SIG-M5 (cell line): ENCODE measurements at regions not wholly inside any gene's neighbourhood (a gene's known extent, or its start where the extent isn't known, plus 50 kb on each side); places are given as distances from the start of the nearest gene placed in this dataset.

Source experiments
- DNase-seq: peaks from one replicate; lab custom pipeline; 2025; lab: John Stamatoyannopoulos, UW

DNA sequence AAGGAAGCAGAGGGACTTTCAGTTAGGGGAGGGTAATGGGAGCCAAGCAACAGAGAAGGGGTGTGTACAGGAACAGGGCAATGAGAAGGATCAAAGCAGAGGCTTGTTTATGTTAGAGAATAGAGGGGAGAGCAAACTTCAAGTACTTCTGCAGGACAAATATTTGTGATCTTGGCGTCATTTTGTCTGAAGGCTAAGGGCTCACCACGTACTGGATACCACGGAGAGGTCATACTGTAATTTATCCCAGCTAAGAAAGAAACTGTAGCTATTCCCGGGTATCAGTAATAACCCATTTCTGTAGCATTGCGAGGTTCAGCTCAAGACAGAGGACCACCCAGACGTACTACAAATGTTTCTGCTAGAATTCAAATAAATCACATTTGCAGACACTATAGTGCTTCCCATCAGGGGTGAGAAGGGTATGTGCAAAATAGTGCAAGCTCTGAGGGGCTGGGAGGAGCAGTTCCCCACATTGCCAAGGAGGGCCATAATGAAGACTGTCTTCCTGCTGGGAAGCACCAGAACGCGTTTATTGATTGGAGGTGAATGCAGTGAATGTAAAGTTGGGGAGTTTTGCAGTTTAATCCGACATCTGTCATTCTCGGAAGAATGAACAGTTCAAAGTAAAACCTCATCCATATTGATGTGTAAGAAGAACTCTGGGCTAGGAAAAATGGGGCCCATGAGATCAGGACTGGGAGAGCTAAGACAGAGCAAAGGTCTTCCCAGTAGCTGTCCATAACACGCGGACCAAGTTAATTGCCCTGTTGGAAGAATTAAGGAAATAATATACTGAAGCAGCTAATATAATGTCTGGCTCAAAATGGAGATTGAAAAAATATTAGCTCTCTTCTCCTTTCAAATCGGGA lies 136.9 kb downstream of the RWDD3 start:
- DNase-seq, result no peak

DNA sequence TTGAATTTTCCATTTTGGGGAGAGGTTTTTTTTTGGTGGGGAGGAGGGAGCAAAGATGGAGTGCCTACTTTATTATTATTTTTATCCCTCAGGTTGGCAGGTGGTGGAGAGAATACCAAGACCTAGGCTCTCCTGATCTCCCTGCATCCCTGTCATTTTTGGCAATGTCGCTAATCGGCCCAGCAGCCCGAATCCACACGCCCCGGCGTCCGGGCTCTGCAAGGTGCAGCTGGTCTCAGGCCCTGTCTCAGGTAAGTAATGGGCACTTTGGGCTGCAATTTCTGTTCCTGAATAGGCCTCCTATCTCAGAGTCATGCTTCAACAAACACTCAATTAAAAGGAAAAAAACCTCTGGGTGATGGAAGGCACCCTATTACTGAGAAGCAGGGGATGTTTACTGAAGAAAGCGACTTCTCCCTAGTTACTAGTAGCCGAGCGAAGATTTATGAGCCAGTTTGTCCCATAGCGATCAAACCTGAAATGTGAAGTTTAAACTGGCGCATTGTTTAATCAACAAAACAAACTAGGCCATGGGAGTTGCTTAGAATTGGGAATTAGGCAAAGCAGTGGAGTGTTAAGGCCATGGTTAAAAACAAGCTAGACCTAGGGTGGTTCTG lies 137.8 kb downstream of the RWDD3 start:
- no peak for DNase-seq

GRCh38 chr1:95375174-95375573 lies 141.2 kb downstream of the RWDD3 start:
- no peak for DNase-seq

GRCh38 chr1:95380909-95381308 lies 146.9 kb downstream of the RWDD3 start:
- DNase-seq, result no peak

- no peak for DNase-seq
Observed at GRCh38 chr1:95382000-95382786, 148.2 kb downstream of the RWDD3 start.

DNA sequence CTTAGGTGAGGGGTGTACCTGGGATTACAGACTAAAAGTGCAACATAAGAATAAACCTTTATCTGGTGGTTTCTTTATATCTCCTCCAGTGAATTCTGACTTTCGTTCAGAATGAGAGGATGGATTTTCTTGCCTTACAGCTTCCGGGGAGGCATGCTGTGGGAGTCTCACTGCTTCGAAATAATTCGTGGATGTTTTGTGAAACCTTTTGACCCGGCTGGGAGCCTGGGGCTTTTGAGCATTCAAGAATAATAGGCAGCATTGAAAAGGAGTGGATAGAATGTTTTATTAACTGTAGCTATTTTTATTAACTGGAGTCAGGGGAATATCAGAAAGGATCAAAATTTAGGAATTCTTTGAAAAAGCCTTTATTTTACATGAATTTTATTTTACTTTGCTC lies 149.1 kb downstream of the RWDD3 start:
- no peak for DNase-seq

DNA sequence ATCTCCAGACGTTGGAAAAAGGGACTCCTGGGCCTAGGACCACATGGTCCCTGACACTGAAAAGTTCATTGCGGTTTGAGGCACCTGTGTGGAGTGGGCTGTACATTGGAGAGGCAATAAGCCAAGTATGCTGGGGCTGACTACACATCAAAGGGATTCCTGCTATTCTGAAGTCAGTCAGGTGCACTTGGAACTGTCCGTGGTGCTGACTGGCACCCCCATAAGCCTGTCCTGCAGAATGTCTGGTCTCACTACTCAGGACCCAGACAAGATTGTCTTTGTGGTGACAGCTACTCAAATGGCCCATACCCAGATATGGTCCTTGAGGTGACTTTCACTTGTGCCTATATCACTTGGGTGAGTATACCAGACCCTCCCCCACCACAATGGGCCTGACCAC lies 150.6 kb downstream of the RWDD3 start:
- no peak for DNase-seq

DNA sequence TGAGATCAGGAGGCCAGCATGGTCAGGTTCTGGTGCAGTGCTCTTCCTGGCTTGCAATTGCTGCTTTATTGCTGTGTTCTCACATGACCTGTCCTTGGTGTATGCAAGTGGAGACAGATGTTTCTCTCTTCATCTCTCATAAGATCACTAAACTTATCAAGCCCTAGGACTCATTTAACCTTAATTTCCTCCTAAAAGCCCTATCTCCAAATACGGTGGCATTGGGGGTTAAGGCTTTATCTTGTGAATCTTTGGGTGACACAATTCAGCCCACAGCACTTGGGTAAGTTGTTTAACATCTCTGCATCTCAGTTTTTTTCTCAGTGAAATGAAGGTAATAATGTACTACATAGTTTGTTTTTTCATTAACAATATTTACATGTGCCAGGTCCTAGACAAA lies 152.4 kb downstream of the RWDD3 start:
- DNase-seq, result no peak

- DNase-seq, result no peak
Observed at GRCh38 chr1:95386915-95387314, 152.9 kb downstream of the RWDD3 start.

- no peak for DNase-seq
Observed at GRCh38 chr1:95388031-95388430, 154.0 kb downstream of the RWDD3 start.

DNA sequence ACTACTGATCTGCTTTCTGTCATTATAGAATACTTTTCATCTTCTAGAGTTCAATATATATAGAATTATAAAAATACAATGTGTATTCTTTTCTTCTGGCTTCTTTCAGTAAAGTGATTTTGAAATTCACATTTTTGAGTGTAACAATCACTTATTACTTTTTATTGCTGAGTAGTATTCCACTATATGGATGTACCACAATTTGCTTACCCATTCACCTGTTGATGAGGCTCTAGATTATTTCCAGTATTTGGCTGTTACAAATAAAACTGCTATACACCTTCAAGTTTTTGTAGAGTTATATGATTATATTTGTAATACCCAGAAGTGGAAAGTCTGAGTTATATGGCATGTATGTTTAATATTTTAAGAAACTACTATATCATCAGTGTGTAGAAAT lies 159.4 kb downstream of the RWDD3 start:
- DNase-seq, result no peak

GRCh38 chr1:95396557-95396956 lies 162.5 kb downstream of the RWDD3 start:
- no peak for DNase-seq

GRCh38 chr1:95402780-95403179 lies 168.8 kb downstream of the RWDD3 start:
- no peak for DNase-seq

- DNase-seq, result no peak
Observed at GRCh38 chr1:95406279-95406678, 172.3 kb downstream of the RWDD3 start.

DNA sequence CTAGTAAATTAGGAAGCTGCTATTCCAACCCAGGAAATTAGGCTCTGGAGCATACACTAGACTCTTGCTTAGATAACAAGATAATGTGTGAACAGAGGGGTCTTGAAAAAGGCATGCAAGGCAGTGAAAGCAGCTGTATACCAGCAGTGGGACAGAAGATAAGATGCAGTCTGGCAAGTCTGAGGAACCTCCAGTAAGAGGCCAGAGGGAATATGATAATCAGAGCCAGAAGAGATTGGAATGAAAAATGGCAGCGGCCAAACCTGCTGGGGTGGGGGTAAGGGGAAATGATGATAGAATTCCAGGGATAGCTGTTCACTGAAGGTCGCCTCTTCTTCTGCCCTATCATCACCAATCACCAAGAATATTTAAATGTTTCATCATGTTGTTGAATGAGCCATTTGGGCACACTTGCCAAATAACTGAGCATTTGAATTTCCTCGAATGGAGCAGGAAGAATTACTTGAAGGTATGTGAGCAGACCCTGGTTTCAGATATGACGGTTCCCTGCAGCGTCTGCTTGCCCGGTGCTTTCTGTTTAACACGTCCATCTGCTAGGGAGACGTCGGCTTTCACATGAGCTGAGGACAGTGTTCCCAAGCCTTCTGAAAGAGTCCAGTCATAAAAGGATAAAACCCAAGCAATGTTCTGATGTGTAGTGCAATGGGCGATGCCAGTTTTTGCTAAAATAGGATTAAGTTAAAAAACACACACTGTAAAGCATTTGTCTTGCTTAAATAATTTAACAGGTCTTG lies 173.3 kb downstream of the RWDD3 start:
- DNase-seq, result no peak

GRCh38 chr1:95407886-95408291 lies 173.9 kb downstream of the RWDD3 start:
- no peak for DNase-seq

DNA sequence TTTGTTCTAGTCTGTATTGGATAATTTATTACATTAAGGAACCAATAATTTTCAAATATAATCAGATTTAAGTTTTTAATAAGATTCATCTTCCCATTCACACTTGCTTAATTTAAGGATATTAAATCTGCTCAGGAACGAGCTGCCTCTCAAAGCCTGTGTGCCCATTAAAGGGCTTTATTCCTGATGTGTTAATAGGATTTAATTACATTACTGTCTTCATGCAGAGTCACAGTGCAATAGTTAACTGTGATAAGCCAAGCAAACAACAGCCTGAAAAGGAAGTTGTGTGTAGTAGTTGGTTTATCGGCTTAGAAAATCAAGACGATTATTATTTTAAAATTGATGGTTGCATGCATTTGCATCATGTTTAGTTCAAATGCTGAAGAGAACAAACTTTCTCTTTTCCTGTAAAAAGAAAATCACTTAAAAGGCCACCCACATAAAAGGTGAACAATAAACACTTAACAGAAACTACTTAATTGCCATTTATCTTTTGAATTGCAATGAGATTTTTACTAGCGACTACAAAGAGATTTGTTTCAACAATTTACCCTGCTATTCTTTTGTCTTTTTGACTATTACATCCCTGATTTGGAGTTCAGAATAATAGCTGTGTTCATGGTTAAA lies 174.6 kb downstream of the RWDD3 start:
- DNase-seq, result no peak

DNA sequence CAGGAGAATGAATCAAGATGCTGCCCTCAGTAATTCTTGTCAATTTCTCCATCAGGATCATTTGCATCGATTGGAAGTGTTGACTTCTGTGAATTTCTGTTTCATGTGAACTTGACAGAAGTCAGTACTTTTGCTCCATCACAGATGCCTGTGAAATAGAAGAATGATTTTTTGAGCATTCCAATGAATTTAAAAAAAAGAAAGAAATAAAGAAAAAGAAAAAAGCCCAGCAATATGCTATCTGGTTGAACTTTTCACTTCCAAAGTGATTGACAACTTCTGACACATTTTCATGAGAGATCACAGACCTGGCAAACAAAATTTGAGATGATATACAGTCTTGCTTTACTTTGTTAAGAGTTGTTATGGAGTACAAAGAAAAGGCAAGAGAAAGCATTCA lies 175.3 kb downstream of the RWDD3 start:
- DNase-seq, result no peak

DNA sequence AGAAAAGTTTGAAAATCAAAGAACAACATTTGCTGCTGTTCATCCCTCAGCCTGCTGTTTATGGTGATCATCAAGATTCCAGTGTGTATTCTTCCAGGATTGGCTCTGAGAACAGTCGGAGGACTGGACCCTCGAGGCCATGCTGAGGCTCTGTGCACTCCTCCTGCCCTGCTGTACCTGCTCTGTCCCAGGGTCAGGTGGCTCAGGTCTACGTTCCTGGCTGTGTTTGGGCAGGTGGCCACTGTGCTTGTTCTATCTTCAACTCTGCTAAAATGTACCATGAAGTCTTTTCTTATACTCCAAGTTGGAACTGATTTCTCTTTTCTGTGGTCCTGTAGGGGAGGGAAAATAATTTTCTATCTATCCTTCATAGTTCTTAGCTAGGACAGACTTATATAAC lies 175.9 kb downstream of the RWDD3 start:
- DNase-seq, result no peak

DNA sequence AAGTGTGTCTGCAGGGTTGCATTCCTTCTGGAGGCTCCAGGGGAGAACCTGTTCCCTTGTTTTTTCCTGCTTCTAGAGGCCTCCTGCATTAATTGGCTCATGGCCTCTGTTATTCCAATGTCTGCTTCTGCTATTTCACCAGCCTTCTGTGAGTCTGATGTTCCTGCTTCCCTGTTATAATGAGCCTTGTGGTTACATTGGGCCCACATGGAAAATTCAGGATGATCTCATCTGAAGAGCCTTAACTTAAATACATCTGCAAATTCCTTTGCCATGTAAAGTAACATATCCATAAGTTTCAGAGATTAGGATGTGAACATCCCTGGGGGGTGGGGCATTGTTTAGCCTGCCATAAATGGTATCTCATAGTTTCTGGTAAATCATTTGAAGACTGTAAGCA lies 181.1 kb downstream of the RWDD3 start:
- DNase-seq, result no peak

DNA sequence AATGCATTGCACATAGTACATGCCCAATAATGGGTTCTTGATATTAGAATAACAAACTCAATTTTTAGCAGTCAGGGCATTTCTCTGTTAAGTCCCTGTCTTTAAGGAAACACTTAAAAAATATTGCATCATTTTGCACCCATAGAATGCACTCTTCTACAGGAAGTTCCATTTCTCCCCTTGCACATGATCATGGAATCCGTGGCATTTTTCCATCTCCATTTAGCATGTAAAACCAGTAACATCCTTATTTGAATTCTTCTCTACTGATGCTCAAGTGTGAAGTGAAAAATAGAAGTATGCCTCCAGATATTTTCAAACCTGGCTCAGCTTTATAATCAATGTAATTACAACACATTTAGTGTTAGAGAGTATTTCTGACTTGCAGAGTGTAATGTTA lies 192.8 kb downstream of the RWDD3 start:
- DNase-seq, result no peak

- DNase-seq, result no peak
Observed at GRCh38 chr1:95427525-95427924, 193.5 kb downstream of the RWDD3 start.
